ENCODE measurements at regions not wholly inside any gene's neighbourhood (a gene's known extent, or its start where the extent isn't known, plus 50 kb on each side); places are given as distances from the start of the nearest gene placed in this dataset.

DNA sequence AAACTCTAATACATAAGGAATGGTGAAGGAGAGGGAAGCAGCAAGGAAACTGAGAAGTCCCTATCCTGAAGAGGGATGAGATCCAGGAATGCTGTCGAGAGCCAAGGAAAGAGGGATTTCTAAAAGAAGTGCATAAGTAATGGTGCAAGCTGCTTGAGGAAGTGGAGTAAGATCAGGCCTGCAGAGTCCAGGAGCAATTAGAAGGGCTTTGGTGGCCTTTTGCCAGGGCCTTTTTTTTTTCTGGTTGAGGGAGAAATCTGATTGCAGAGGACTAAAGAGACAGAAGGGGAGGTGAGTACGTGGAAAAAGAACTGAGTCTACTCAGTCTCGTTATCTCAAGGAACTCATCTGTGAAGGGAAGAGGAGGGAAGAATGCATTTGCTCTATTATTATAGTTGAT is 396.2 kb downstream of the UTRN start:
- Histone ChIP-seq H3K4me3 (ENCODE audit: low read length) (no peak overlapping the region), H3F3A (ENCODE audit: control insufficient read depth, insufficient read depth) (no peaks in the 10 kb centered on the region), H3K9me3 (ENCODE audit: control insufficient read depth, insufficient read depth, low read length) (no peaks in the 10 kb centered on the region), H3K36me3 (ENCODE audit: control insufficient read depth, low read length) (no peaks in the 10 kb centered on the region), H3K27ac (ENCODE audit: low read depth, low read length) (no peak overlapping the region), H3K27me3 (ENCODE audit: control insufficient read depth, low read length) (no peaks in the 10 kb centered on the region), H3K4me2 (ENCODE audit: low read length) (no peak overlapping the region), H3K79me2 (ENCODE audit: control insufficient read depth, low read length) (no peaks in the 10 kb centered on the region), H3K4me1 (ENCODE audit: control insufficient read depth, low read length) (no peaks in the 10 kb centered on the region), H4K20me1 (ENCODE audit: control insufficient read depth, insufficient read depth, low read depth, low read length) (no peaks in the 10 kb centered on the region), H3K9me2 (replicated peaks; ENCODE audit: control insufficient read depth, low read length) (no peaks in the 10 kb centered on the region)
- TF ChIP-seq EZH2phosphoT487 (IDR thresholded peaks at IDR 0.05; ENCODE audit: borderline replicate concordance, low read length) (no peak), CTCF (IDR thresholded peaks at IDR 0.05; ENCODE audit: low read depth, low read length, poor library complexity, severe bottlenecking) (no peak)

- H3K79me2 ChIP-seq (ENCODE audit: control insufficient read depth, low read length) = no peaks in the 10 kb centered on the region
- TF ChIP-seq CTCF (IDR thresholded peaks at IDR 0.05; ENCODE audit: low read depth, low read length, poor library complexity, severe bottlenecking) = no peak
- TF ChIP-seq EZH2phosphoT487 (IDR thresholded peaks at IDR 0.05; ENCODE audit: borderline replicate concordance, low read length) = no peak
- H4K20me1 ChIP-seq (ENCODE audit: control insufficient read depth, insufficient read depth, low read depth, low read length) = no peaks in the 10 kb centered on the region
- H3K4me2 ChIP-seq (ENCODE audit: low read length) = no peak overlapping the region
- no peaks in the 10 kb centered on the region for H3K36me3 ChIP-seq (ENCODE audit: control insufficient read depth, low read length)
- no peak overlapping the region for H3K27ac ChIP-seq (ENCODE audit: low read depth, low read length)
- H3K4me1 ChIP-seq (ENCODE audit: control insufficient read depth, low read length) = no peaks in the 10 kb centered on the region
- no peaks in the 10 kb centered on the region for H3K9me2 ChIP-seq (replicated peaks; ENCODE audit: control insufficient read depth, low read length)
- no peaks in the 10 kb centered on the region for H3F3A ChIP-seq (ENCODE audit: control insufficient read depth, insufficient read depth)
- H3K4me3 ChIP-seq (ENCODE audit: low read length) = no peak overlapping the region
- H3K9me3 ChIP-seq (ENCODE audit: control insufficient read depth, insufficient read depth, low read length) = no peaks in the 10 kb centered on the region
- H3K27me3 ChIP-seq (ENCODE audit: control insufficient read depth, low read length) = no peaks in the 10 kb centered on the region
These were observed 398.3 kb downstream of the UTRN start for GRCh38 chr6:144683216-144684070.

- Histone ChIP-seq H4K20me1 (ENCODE audit: control insufficient read depth, insufficient read depth, low read depth, low read length) (no peaks in the 10 kb centered on the region), H3K36me3 (ENCODE audit: control insufficient read depth, low read length) (no peaks in the 10 kb centered on the region), H3F3A (ENCODE audit: control insufficient read depth, insufficient read depth) (no peaks in the 10 kb centered on the region), H3K27ac (ENCODE audit: low read depth, low read length) (no peak overlapping the region), H3K4me3 (ENCODE audit: low read length) (no peak overlapping the region), H3K9me3 (ENCODE audit: control insufficient read depth, insufficient read depth, low read length) (no peaks in the 10 kb centered on the region), H3K9me2 (replicated peaks; ENCODE audit: control insufficient read depth, low read length) (no peaks in the 10 kb centered on the region), H3K79me2 (ENCODE audit: control insufficient read depth, low read length) (no peaks in the 10 kb centered on the region), H3K4me2 (ENCODE audit: low read length) (no peak overlapping the region), H3K27me3 (ENCODE audit: control insufficient read depth, low read length) (no peaks in the 10 kb centered on the region), H3K4me1 (ENCODE audit: control insufficient read depth, low read length) (no peaks in the 10 kb centered on the region)
- TF ChIP-seq CTCF (IDR thresholded peaks at IDR 0.05; ENCODE audit: low read depth, low read length, poor library complexity, severe bottlenecking) (no peak), EZH2phosphoT487 (IDR thresholded peaks at IDR 0.05; ENCODE audit: borderline replicate concordance, low read length) (no peak)
These were observed 403.6 kb downstream of the UTRN start for GRCh38 chr6:144688713-144689112.
